Fibroblast of pulmonary artery (primary cell): ENCODE measurements at regions not wholly inside any gene's neighbourhood (a gene's known extent, or its start where the extent isn't known, plus 50 kb on each side); places are given as distances from the start of the nearest gene placed in this dataset.

Experiments used
- DNase-seq: peaks from one replicate; pipeline ENCODE4 v3.0.0-alpha.2; 2010; ENCODE audit warnings: low read depth
- H3K4me3 ChIP-seq: replicated peaks from 2 replicates; pipeline ENCODE4 v1.5.1; 2011; ENCODE audit warnings: low read depth, mild to moderate bottlenecking, control low read depth, low read length, moderate library complexity
- TF ChIP-seq, protein P1 (sequence below): IDR thresholded peaks from 2 replicates; pipeline ENCODE4 v1.5.1; 2011; ENCODE audit warnings: mild to moderate bottlenecking, control low read depth, low read length, inconsistent platforms; ENCODE audit errors: missing control alignments

DNA sequence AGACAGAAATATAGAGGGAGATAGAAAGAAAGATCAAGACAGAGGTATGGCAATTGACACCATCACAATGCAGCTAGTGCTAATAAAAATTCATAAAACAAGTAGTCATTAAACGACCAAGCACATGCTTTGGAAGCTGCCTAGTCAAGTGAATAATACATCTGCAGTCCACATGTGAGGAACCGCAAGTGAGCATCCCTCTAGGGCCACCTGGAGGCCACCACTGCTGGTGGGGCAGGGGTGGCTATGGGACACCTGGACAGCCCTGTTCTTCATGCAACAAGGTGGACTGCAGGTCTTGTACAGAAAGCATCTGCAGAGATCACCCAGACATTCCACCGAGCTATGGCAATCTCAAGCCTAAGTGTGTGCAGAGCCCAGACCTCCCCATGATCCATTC, 451.1 kb upstream of the PFKP start:
- H3K4me3 ChIP-seq: no peak overlapping the region
- no peak for DNase-seq
- TF ChIP-seq, protein P1, sequence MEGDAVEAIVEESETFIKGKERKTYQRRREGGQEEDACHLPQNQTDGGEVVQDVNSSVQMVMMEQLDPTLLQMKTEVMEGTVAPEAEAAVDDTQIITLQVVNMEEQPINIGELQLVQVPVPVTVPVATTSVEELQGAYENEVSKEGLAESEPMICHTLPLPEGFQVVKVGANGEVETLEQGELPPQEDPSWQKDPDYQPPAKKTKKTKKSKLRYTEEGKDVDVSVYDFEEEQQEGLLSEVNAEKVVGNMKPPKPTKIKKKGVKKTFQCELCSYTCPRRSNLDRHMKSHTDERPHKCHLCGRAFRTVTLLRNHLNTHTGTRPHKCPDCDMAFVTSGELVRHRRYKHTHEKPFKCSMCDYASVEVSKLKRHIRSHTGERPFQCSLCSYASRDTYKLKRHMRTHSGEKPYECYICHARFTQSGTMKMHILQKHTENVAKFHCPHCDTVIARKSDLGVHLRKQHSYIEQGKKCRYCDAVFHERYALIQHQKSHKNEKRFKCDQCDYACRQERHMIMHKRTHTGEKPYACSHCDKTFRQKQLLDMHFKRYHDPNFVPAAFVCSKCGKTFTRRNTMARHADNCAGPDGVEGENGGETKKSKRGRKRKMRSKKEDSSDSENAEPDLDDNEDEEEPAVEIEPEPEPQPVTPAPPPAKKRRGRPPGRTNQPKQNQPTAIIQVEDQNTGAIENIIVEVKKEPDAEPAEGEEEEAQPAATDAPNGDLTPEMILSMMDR: no peak

DNA sequence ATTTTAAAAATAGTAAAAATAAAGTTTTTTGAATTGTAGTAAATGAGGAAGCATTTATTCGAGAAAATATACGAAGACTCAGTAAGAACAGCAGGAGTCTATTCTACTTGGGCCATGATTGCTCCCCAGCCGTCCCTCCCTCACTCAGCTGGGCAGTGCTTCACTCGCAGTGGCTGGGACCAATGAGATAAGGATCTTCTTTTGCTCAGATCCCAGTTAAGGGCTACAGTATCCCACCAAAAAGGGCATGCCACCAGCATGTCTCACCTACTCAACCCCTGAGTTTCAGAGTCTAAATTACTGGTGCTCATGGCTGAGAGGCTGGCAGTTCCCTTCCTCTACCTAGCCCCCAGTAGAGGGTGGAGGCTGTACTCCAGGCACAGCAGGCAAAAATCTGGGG, 455.7 kb upstream of the PFKP start:
- no peak for DNase-seq
- TF ChIP-seq, protein P1: no peak
- H3K4me3 ChIP-seq: no peak overlapping the region

DNA sequence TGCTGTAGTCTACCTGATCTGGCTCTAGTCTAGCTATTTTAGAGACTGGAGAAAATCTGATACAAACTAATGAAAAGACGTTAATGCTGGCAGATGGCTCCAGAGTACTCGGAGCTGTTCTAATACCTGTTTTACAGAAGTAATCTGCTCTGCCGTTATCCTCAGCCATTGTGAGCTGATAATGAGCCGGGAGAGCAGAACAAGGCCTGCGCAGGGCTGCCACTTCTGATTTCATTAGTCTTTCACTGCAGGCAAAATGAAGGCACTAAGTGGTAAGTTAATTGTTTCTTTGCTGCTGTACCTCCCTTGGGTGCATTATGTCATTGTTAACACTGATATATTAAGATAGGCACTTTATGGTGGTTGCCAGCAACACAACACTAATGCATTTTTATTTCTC, 456.4 kb upstream of the PFKP start:
- TF ChIP-seq, protein P1: no peak
- DNase-seq: no peak
- no peak overlapping the region for H3K4me3 ChIP-seq

DNA sequence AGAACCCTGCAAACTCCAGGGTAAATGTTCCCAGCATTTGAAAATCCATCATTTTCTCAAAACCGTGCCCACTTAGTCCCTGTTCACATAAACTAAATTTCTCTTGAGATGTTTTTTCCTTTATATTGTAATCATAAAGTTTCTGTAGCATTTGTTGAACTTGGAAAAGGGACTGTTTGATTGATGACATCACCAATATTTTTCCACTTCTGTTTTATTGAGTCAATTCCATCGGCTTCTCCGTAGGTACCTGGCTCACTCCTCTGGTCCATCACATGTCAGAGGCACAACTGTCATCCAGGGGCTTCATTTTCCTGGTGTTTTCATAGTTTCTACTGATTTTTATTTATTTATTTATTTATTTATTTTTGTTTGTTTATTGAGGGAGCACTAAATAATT, 462.5 kb upstream of the PFKP start:
- TF ChIP-seq, protein P1: no peak
- no peak overlapping the region for H3K4me3 ChIP-seq
- no peak for DNase-seq

DNA sequence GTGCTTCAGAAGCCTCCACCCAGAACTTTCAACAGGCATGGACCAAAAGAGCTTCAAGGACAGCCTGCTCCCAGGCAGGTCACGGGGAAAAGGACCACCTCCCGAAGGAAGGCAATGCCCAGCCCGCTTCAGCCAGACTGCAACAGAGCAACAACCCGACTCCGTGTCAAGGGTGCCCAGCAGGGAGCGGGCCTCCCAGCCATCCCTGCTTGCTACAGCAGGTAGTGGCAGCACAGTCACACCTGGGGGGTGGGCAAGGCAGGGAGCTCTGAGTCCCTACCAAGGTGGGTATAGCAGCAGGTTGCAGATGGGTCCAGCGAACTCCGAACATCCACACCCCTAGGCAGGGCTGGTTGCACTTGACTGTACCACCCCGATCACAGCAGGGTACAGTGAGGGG, 467.8 kb upstream of the PFKP start:
- no peak for DNase-seq

DNA sequence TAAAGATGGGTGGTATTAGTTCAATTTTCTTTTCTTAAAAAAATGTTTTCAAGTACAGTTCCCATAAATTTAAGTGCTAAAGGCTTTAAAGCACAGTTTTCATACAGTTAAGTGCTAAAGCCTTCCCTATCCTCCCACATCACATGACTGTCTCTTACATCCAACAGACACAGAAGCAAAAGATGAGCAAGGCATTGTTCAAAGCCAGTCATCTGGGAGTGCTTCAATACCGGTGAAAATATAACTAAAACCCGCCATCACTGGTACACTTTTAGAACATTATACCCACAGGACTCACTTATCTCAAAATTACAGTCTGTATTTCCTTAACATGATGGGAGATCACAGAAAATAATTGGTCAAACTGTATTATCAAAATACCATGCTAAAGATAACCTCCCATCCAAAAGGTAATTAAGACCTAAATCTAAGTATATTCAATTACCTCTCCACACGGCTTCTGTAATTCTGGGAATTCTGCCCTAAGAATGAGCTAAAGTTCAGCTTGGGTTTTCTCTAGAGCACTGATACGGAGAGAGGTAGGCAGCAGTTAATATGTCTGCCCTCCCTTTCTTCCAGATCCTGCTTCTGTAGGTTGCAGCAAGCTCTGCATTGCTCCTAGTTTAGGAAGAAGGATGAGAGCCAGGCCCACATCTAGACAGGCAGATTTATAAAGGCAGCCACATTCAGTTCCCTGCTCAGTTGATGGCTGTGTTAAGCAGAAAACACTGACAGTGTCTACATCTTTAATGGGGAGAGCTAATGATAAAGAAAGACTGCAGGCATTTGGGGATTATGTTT, 474.8 kb upstream of the PFKP start:
- TF ChIP-seq, protein P1: no peak
- no peak overlapping the region for H3K4me3 ChIP-seq
- no peak for DNase-seq

More for the DNA sequence above, 467.8 kb upstream of the PFKP start:
- TF ChIP-seq, protein P1: no peak
- no peak overlapping the region for H3K4me3 ChIP-seq

DNA sequence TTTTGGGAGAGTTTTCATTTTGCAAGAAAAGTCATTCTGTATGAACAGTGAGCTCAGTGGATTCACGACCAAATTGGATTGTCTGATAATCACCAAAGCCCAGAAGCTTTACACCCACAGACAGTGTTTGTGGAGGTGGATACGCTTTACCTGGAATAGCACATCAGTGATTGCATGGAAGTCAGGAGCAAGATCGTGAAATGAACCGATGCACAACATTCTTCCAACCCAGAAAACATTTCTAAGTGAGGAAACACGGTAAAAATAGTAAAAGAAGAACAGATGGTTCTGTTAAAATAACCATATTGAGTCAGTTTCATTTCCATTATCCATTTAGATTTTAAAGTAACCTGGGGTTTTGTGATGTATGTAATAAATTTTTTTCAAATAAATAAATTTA, 478.2 kb upstream of the PFKP start:
- TF ChIP-seq, protein P1: no peak
- no peak overlapping the region for H3K4me3 ChIP-seq
- DNase-seq: no peak
